ENCODE measurements at regions not wholly inside any gene's neighbourhood (a gene's known extent, or its start where the extent isn't known, plus 50 kb on each side); places are given as distances from the start of the nearest gene placed in this dataset.

- no peak for ATAC-seq
- intact Hi-C loops (cut with DNase I): no loop called here
Observed at GRCh38 chr10:47057471-47057870, 146.2 kb downstream of the PTPN20 start.

GRCh38 chr10:47058032-47058702, 146.9 kb downstream of the PTPN20 start:
- ATAC-seq (no peak), DNase-seq (no peak)
- 90 to 91% methylated on average over 9 of the region's 9 CpGs for WGBS, 2 donors
- no peak overlapping the region for H3K27ac ChIP-seq
- no peaks in the 10 kb centered on the region for H3K9me3 ChIP-seq
- no peak overlapping the region for H3K4me3 ChIP-seq
- peaks cover 0 to 8% (median 0%) of the 10 kb centered on the region in 7 donors for H3K27me3 ChIP-seq
- peaks cover 0 to 1% (median 0%) of the 10 kb centered on the region in 9 donors for H3K4me1 ChIP-seq
- TF ChIP-seq CTCF (IDR thresholded peaks at IDR 0.05): no peak
- intact Hi-C loops (cut with DNase I): no loop called here
- H3K36me3 ChIP-seq: no peaks in the 10 kb centered on the region

More at GRCh38 chr10:47057471-47057870, 146.2 kb downstream of the PTPN20 start:
- Histone ChIP-seq H3K27me3 (peaks cover 0 to 8% (median 0%) of the 10 kb centered on the region in 7 donors), H3K27ac (no peak overlapping the region), H3K36me3 (no peaks in the 10 kb centered on the region), H3K9me3 (no peaks in the 10 kb centered on the region), H3K4me1 (peaks cover 0 to 3% (median 0%) of the 10 kb centered on the region in 9 donors), H3K4me3 (no peak overlapping the region)
- no peak for DNase-seq
- TF ChIP-seq CTCF (IDR thresholded peaks at IDR 0.05): no peak
- 91 to 92% methylated on average over 6 of the region's 6 CpGs for WGBS, 2 donors

GRCh38 chr10:47058961-47059391, 147.7 kb downstream of the PTPN20 start:
- Histone ChIP-seq H3K36me3 (no peaks in the 10 kb centered on the region), H3K27ac (no peak overlapping the region), H3K4me3 (no peak overlapping the region), H3K27me3 (peaks cover 0 to 8% (median 0%) of the 10 kb centered on the region in 7 donors), H3K9me3 (no peaks in the 10 kb centered on the region), H3K4me1 (no peaks in the 10 kb centered on the region)
- intact Hi-C loops (cut with DNase I): no loop called here
- TF ChIP-seq CTCF (IDR thresholded peaks at IDR 0.05): no peak
- ATAC-seq (peak in 2 of 8 donors; percentile 19 to 23), DNase-seq (no peak)
- 84 to 90% methylated on average over 11 of the region's 11 CpGs for WGBS, 2 donors

GRCh38 chr10:47059606-47060311, 148.5 kb downstream of the PTPN20 start:
- Histone ChIP-seq H3K36me3 (no peaks in the 10 kb centered on the region), H3K27ac (no peak overlapping the region), H3K9me3 (no peaks in the 10 kb centered on the region), H3K4me1 (no peaks in the 10 kb centered on the region), H3K4me3 (no peak overlapping the region), H3K27me3 (peaks cover 0 to 8% (median 0%) of the 10 kb centered on the region in 7 donors)
- intact Hi-C loops (cut with DNase I): no loop called here
- TF ChIP-seq CTCF (IDR thresholded peaks at IDR 0.05): no peak
- 93 to 95% methylated on average over 15 of the region's 15 CpGs for WGBS, 2 donors
- DNase-seq (no peak), ATAC-seq (no peak)
